Bronchial epithelial cell (primary cell): ENCODE measurements at regions not wholly inside any gene's neighbourhood (a gene's known extent, or its start where the extent isn't known, plus 50 kb on each side); places are given as distances from the start of the nearest gene placed in this dataset.

Experiments used
- DNase-seq: peaks from one replicate; pipeline ENCODE4 v3.0.0-alpha.2; 2010; ENCODE audit warnings: low read depth
- FAIRE-seq: peaks from 2 replicates; lab custom pipeline; 2011; peaks lifted over from hg19 to GRCh38; lab: Jason Lieb, UNC
- H3K27me3 ChIP-seq: 2 replicates; pipeline ENCODE4 v1.5.1; 2011; ENCODE audit warnings: low read length; ENCODE audit not compliant: control insufficient read depth, insufficient read depth
- H3K36me3 ChIP-seq: 2 replicates; pipeline ENCODE4 v1.5.1; 2011; ENCODE audit warnings: low read length; ENCODE audit not compliant: control insufficient read depth, insufficient read depth
- H3K4me3 ChIP-seq: 2 replicates; pipeline ENCODE4 v1.5.1; 2011; ENCODE audit warnings: mild to moderate bottlenecking, low read depth, low read length, control low read depth
- CTCF ChIP-seq: IDR thresholded peaks from 2 replicates; pipeline ENCODE4 v1.5.1; 2011; ENCODE audit warnings: mild to moderate bottlenecking, moderate library complexity, low read length, control low read depth, inconsistent platforms; ENCODE audit not compliant: insufficient read depth, severe bottlenecking

- FAIRE-seq (no peak), DNase-seq (no peak)
- no peaks in the 10 kb centered on the region for H3K27me3 ChIP-seq
- H3K36me3 ChIP-seq: no peaks in the 10 kb centered on the region
- no peak overlapping the region for H3K4me3 ChIP-seq
- TF ChIP-seq CTCF: no peak
Measured at GRCh38 chr6:71029555-71029954, 72.7 kb upstream of the B3GAT2 start.

- no peaks in the 10 kb centered on the region for H3K36me3 ChIP-seq
- TF ChIP-seq CTCF: no peak
- H3K27me3 ChIP-seq: no peaks in the 10 kb centered on the region
- DNase-seq (no peak), FAIRE-seq (no peak)
- no peak overlapping the region for H3K4me3 ChIP-seq
Measured at GRCh38 chr6:71031912-71032311, 75.1 kb upstream of the B3GAT2 start.

GRCh38 chr6:71033171-71033570 is 76.3 kb upstream of the B3GAT2 start:
- TF ChIP-seq CTCF: no peak
- FAIRE-seq: no peak
- no peak for DNase-seq

GRCh38 chr6:71033890-71034289 is 77.0 kb upstream of the B3GAT2 start:
- no peak for TF ChIP-seq CTCF
- DNase-seq: no peak
- no peak overlapping the region for H3K4me3 ChIP-seq
- H3K36me3 ChIP-seq: no peaks in the 10 kb centered on the region
- H3K27me3 ChIP-seq: peaks cover 3% of the 10 kb centered on the region
- FAIRE-seq: no peak

More at GRCh38 chr6:71033171-71033570, 76.3 kb upstream of the B3GAT2 start:
- Histone ChIP-seq H3K36me3 (no peaks in the 10 kb centered on the region), H3K27me3 (no peaks in the 10 kb centered on the region), H3K4me3 (no peak overlapping the region)

GRCh38 chr6:71034563-71035345 is 77.9 kb upstream of the B3GAT2 start:
- FAIRE-seq (no peak), DNase-seq (no peak)
- H3K4me3 ChIP-seq: no peak overlapping the region
- peaks cover 3% of the 10 kb centered on the region for H3K27me3 ChIP-seq
- TF ChIP-seq CTCF: no peak
- no peaks in the 10 kb centered on the region for H3K36me3 ChIP-seq

- no peak overlapping the region for H3K4me3 ChIP-seq
- no peak for TF ChIP-seq CTCF
- FAIRE-seq (no peak), DNase-seq (no peak)
- H3K36me3 ChIP-seq: no peaks in the 10 kb centered on the region
- peaks cover 10% of the 10 kb centered on the region for H3K27me3 ChIP-seq
Measured at GRCh38 chr6:71035871-71036270, 79.0 kb upstream of the B3GAT2 start.
